HG03139 (cell line): ENCODE measurements at regions not wholly inside any gene's neighbourhood (a gene's known extent, or its start where the extent isn't known, plus 50 kb on each side); places are given as distances from the start of the nearest gene placed in this dataset.
"Not testable (repeated sequence)": the region's sequence is repeated elsewhere in the genome, so short reads cannot be mapped to it uniquely, and the experiment has no call there.

Experiments used
- ATAC-seq: cut with Tn5 transposase; IDR thresholded peaks from one replicate; pipeline ENCODE4 v1.9.1; 2021; ENCODE audit not compliant: unreplicated experiment

DNA sequence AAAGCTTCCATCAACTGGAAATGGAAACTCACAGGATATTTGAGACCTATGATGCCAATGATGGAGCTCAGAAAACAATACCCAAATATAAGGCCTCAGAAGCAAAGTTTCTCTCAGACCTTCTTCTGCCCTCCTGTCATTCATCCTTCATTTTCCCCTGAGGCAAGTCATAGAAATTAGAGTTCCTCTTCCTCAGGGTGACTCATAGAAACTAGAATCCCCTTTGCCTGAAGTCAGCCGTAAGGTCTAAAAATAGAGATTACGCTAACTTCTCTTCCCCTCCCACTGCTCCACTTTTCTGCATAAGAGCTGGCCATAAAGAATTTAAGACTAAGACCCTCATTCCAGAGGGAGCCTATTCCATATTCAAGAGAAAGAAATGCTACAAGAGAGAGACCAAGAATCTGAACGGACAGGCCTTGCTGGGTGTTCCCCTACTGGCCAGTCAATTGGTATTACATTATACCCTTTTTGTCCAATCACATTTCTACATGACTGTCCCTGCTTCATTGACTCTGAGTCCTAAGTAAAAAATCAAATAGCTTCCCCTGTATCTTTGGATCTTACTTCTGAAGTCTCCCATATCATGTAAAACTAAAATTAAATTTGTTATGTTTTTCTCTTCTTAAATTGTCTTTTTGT, 994.9 kb downstream of the ADGRL2 start:
- ATAC-seq = no peak

- no peak for ATAC-seq
Observed at GRCh38 chr1:82792151-82792550, 991.4 kb downstream of the ADGRL2 start.

- ATAC-seq = no peak
Observed at GRCh38 chr1:82790556-82790955, 989.8 kb downstream of the ADGRL2 start.

DNA sequence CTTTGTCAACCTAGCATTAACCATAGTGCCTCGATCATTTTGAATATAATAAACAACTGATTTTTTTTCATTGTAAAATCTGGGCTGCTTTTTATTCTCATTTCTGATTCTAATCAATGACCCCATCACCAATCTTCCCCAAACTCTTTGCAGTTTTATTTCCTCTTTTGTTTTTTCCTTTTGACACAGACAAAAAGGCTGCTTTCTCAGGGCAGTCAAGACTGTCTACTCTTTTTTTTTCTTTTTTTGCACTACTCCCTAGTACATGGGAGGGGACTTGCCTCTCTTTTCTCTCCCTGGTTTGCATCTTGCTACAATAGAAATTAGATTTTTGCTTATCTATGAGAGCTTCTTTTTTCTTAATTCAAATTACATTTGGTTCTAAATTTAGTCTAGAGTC, 987.9 kb downstream of the ADGRL2 start:
- no peak for ATAC-seq

DNA sequence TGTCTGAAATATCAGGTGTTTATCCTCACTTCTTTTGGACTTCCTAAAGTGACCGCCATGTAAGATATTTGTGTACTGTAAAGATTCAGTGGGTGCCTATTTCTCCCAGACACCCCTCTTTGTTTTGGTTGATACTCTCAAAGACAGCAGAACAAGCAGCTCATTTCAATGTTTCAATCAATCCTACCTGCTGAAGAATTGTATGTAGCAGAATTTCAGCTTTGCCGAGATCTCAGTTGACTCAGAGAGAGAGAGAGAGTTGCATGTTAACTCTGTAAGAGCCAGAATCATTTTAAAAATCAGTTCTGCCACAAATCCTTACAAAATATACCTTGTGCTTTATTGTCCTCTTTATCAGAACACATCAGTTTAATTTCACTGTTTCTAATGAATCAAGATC, 987.3 kb downstream of the ADGRL2 start:
- ATAC-seq = no peak

DNA sequence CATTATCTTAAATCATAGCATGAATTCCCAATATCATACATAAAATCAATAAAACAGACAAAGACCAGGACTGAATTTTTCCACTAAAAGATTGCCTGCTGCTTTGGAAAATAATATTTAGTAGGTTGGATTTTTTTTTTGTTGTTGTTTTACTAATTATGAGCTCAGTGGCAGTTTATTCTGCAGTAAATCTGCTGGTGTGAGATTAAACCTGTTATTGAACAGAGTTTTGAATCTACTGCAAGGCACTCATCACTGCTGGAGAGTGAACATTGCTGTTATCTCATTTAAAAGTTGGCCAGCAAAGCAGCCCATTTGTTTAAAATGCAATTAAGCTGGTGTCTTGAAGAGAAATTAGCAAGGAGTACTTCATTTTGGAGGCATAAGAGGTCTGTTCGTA, 986.1 kb downstream of the ADGRL2 start:
- ATAC-seq = no peak

DNA sequence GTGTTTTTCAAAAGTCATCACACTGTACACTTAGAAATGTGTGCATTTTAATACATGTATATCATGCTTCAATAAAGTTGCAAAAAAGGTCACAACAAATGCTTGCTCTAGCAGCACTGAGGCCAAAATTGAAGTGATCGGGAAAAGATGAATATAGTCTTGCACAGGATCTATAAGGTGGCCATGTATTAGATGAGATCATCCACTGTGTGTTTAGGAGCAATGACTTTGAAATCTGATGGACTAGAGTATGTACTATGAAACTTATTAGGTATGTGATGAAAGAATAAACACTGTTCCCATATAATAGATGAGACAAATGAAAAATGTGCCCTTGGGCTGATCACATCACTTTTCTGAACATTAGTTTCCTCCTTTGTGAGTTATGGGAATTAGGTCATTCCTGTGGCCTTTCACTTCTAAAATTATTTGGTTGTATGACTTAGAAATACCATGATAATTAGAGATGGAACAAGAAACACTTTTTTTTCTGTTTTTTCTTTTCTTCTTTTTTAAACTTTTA, 984.6 kb downstream of the ADGRL2 start:
- ATAC-seq = no peak

GRCh38 chr1:82783044-82783443, 982.3 kb downstream of the ADGRL2 start:
- no peak for ATAC-seq

GRCh38 chr1:82782599-82782998, 981.9 kb downstream of the ADGRL2 start:
- no peak for ATAC-seq

DNA sequence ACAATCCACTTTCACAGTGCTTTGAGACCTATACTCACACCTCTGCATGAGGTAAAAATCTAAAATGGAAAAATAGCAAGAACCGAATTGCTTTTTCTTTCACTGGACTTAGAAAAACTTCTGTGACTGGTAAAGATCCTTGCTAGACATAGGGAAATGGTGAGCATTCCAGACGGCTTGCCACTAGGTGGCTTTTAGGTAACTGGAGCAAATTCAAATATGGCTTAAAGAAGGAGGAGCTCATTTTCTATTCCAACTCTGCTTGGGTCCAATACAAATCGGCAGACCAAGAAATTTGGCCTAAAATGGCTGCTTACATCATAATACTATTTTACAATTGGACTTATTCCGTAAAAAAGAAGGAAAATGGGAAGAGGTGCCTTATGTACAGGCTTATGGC, 977.9 kb downstream of the ADGRL2 start:
- no peak for ATAC-seq

- no peak for ATAC-seq
Observed at GRCh38 chr1:82777240-82777639, 976.5 kb downstream of the ADGRL2 start.

DNA sequence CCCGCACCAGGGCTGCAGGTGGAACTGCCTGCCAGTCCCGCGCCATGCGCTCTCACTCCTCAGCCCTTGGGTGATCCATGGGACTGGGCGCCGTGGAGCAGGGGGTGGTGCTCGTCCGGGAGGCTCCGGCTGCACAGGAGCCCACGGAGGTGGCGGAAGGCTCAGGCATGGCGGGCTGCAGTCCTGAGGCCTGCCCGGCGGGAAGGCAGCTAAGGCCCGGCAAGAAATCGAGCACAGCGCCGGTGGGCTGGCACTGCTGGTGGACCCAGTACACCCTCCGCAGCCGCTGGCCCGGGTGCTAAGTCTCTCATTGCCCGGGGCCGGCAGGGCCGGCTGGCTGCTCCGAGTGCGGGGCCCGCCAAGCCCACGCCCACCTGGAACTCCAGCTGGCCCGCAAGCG, 976.0 kb downstream of the ADGRL2 start:
- ATAC-seq = not testable (repeated sequence)

DNA sequence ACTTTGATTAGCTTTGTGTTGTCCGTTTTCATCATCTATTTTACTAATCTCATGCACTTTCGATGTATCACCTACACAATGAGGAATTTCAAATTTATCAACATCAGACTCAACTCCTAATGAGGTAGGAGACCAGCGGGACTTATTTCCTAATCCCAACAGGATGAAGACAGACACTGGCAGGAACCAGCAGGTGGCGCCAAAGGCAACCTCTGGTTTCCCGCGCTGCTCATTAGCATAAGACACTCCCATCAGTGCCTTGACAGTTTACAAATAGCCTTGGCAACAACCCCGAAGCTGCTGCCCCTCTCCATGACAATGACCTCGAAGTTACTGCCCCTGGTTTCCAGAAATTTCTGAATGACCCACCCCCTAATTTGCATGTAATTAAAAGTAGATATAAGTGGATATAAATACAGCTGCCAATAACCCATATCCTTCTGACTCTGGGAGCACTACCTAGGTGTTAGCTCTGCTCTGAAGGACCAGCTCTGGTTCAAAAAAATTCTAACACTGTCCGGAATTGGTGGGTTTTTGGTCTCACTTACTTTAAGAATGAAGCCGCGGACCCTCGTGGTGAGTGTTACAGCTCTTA, 974.8 kb downstream of the ADGRL2 start:
- ATAC-seq = no peak

GRCh38 chr1:82762829-82763532, 962.2 kb downstream of the ADGRL2 start:
- peak; percentile 80 for ATAC-seq

GRCh38 chr1:82759035-82759434, 958.3 kb downstream of the ADGRL2 start:
- no peak for ATAC-seq

DNA sequence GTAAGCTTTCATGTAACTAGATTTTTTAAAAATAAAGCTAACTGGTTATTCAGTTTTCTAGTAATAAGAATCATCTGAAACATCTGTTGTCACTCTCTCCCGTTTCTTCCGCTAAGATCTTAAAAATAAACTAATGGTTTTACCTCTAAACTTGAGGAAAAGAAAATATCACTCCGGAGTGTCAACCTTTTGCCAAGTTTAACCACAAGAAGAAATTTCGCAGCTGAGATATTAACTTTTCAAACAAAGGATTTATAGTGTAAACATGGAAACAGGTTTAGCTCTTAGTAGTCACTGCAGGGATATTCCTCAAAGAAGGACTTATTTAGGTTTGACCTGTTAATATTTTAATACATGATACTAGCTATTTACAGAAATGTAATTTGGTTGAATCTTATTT, 954.9 kb downstream of the ADGRL2 start:
- ATAC-seq = no peak

- ATAC-seq = no peak
Observed at GRCh38 chr1:82755191-82755590, 954.5 kb downstream of the ADGRL2 start.

GRCh38 chr1:82752046-82752445, 951.3 kb downstream of the ADGRL2 start:
- ATAC-seq = no peak

GRCh38 chr1:82733645-82734044, 932.9 kb downstream of the ADGRL2 start:
- ATAC-seq = no peak

DNA sequence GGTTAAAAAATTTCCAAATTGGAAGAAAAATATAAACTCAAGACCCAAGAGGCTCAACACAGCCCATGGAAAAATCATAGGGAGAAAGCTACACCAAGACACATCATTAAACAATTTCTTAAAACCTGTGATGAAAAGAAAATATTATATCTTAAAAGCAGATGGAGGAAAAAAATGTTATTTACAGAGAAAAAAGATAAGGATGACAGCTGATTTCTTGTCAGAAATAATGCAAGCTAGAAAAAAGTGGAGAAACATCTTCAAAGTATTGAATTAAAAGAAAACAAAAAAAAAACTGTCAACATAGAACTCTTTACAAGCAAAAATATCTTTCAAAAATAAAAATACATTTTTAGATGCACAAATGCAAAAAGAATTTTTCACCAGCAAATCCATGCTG, 930.5 kb downstream of the ADGRL2 start:
- ATAC-seq = no peak

- no peak for ATAC-seq
Observed at GRCh38 chr1:82728206-82728605, 927.5 kb downstream of the ADGRL2 start.

DNA sequence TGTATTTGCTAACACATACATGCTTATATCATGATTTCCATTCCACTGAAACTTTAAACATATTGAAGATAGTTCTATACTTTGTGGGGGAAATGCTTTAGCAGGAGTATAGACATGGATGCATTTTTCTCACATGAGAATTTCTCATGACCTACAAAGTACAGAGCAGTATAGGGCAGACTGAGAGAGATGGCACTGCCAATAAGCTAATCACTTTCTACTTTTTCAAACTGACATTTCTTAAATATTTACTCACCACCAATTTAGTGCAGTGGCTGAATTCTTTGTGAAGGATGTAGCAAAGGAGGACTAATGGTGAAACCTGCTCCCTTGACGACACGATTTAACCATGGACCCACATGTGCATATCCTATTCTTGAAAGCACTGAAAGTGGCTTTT, 923.5 kb downstream of the ADGRL2 start:
- no peak for ATAC-seq
